HG03575 (cell line): ENCODE measurements at regions not wholly inside any gene's neighbourhood (a gene's known extent, or its start where the extent isn't known, plus 50 kb on each side); places are given as distances from the start of the nearest gene placed in this dataset.

Experiments
- ATAC-seq: cut with Tn5 transposase; IDR thresholded peaks from one replicate; pipeline ENCODE4 v1.9.1; 2021; ENCODE audit not compliant: unreplicated experiment, insufficient number of reproducible peaks, low FRiP score; ENCODE audit errors: extremely low read depth

DNA sequence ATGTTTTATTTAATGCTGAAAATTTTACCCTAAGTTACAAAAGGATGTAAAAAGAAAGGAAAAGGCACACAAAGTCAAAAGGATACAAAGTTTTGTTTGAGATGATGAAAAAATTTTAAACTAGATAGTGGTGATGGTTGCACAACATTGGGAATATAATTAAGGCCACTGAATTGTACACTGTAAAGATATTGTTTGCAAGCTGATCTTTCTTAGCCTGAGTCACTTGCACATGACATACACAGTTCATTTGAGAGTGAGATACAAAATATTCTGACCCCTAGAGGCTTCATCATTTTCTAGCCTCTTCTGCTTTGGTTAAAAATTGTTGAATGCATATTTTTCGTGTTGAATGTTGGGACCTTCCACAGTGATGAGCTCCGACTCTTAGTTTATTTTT lies 462.6 kb downstream of the HDGFL1 start:
- no peak for ATAC-seq

- no peak for ATAC-seq
Observed at GRCh38 chr6:23034926-23035325, 465.6 kb downstream of the HDGFL1 start.

- no peak for ATAC-seq
Observed at GRCh38 chr6:23036406-23036983, 467.1 kb downstream of the HDGFL1 start.

- no peak for ATAC-seq
Observed at GRCh38 chr6:23040899-23041298, 471.5 kb downstream of the HDGFL1 start.

DNA sequence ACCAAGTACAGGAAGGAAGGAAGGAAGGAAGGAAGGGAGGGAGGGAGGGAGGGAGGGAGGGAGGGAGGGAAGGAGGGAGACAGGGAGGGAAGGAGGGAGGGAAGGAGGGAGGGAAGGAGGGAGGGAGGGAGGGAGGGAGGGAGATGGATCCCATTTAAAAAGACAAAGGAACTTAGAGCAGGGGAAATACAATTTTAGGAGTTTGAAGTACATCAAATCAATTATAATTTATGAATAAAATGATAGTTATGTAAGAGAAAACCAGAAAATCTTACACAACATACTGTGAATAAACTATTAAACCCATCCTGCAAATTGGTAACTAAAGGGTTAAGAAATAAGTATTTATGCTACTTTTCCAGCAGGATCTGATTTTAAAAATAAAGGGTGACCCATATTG lies 475.9 kb downstream of the HDGFL1 start:
- ATAC-seq: no peak

DNA sequence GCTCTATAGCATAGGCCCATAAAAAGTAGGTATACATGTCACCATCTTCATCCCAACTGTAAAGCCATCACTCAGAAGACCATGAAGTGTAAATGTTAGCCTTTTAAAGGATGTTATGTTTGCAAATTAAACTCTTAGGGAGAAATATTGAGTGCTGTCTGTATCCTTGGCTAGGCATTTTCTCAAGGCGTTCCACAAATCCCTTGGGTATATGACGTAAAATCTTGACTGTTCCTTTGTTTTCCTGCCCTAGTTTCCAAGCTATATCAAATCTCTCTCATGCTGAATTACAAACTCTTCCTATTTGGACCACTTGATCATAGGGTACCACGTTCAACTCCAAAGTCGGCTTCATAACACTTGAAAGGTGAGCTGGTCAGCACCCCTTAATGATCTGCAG lies 486.2 kb downstream of the HDGFL1 start:
- no peak for ATAC-seq

- no peak for ATAC-seq
Observed at GRCh38 chr6:23073821-23074220, 504.5 kb downstream of the HDGFL1 start.

DNA sequence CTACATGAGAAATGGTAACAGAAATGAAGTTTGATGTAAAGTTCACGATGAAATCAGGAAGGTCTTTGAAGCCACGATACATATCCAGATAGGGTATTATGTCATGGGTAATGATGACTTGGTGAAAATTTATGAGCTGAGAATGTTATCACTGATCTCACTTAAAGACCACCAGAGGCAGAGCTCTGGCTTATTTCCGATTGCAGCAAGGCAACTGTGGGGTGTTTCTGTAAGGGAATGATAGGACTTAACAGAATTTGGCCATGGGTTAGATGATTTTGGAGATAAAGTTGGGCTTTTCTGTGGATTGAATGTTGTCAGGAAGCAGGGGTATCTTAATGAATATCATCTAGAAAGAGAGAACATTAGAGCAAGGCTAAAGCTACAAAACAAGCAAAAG lies 508.4 kb downstream of the HDGFL1 start:
- ATAC-seq: no peak

DNA sequence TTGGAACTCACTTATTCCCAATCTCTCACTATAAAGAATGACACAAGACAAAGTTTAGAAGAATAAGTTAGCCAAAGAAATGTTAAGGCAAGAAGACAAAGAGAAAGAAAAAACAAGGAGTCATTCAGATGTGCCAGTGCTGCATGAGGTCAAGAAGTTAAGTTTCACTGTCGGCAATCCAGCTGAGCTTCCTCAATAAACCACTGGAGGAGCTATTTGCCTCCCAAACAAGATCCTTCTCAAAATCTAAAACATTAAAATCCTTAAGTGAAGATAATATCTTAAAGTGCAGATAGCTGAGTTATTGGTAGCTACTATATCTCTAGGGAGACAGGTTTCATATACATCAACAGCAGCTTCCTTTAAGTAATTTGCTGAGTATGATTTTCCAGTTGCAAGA lies 512.3 kb downstream of the HDGFL1 start:
- ATAC-seq: no peak

DNA sequence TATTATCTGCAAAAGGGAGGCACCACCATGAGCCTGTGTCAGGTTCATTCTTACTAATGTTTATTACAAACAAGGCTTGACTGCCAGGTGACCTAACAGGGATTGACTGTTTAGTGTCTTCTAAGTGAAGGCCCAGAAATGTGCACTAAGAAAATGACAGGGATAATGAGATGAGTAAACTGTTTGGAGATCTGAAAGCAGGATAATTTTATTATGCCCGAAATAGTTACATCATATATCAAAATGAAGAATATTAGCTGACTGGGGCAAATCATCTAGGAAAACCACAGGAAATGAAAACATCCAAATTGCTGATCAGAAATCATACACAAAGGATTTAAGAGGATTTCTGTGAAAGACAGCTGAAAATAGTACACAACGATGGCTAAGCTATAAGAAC lies 516.7 kb downstream of the HDGFL1 start:
- no peak for ATAC-seq

DNA sequence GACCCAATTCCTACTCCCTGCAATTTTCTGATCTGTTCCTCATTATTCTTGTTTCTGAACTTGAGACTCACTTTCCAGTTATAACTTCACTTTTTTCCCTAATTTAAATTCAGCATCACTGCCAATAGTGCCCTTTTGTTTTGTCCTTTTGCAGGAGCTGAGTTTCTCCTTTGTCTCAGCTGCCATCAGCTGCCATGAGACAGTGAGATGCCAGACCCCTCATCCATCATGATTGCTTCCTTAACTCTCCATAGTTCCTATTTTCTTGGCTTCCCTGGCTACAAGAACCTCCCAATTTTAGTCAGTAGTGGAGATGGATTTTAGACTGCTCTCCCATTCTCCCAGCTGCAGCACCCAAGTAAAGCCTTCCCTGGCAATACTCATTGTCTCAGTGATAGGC lies 518.1 kb downstream of the HDGFL1 start:
- ATAC-seq: no peak

DNA sequence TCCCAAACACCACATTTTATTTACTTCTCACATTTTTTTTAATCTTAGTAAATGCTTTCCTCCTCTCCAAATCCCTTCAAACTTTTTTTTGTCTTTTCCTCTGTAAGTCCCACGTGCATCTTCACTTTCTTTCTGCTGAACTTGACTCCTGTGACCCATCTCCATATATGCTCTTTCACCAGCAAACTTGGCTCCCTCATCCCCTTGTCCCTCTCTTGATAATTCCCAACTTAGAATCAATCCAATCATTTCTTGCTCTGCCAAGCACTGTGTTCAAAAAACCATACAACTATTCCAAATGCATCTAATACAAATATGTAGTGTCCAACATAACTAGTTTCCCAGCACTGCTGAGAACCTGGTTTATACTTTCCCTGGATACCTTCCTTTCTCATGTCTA lies 519.4 kb downstream of the HDGFL1 start:
- ATAC-seq: no peak

DNA sequence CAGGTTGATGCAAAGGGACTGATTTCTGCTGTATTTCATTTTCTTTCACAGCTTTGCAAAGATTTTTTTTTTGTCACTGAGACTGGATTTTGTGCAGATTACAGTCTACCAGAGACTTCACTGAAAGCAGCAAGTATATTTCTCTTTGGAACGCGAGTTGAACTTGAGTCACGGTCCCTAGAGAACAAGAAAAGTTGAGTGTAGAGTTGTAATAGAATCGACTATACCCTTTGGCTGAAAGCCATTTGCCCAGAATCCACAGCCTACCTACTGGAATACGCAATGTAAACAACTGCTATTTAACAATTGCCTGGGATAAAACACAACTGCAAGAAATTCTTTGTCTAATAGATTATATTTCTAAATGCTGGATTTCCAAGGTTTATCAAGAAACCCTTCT lies 520.6 kb downstream of the HDGFL1 start:
- no peak for ATAC-seq

- no peak for ATAC-seq
Observed at GRCh38 chr6:23091795-23092194, 522.4 kb downstream of the HDGFL1 start.

DNA sequence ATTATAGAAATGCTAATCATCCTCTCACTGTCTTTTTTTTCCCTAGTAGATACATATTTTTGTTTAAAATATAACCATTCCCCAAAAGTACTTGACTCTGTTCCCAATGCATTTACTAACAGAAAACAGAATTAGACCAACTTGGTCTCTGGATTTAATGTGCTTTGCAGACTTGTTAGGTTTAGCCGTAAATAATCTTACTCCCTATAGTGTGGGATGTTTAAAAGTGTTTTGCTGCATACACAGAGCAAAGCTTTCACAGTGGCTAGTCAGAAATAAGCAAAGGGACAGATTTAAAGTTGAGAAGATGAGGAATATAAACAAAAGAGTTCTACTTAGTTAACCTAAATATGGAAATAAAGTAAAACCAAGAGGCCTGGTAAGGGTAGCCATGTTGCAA lies 527.5 kb downstream of the HDGFL1 start:
- no peak for ATAC-seq

- no peak for ATAC-seq
Observed at GRCh38 chr6:23097566-23097965, 528.2 kb downstream of the HDGFL1 start.

DNA sequence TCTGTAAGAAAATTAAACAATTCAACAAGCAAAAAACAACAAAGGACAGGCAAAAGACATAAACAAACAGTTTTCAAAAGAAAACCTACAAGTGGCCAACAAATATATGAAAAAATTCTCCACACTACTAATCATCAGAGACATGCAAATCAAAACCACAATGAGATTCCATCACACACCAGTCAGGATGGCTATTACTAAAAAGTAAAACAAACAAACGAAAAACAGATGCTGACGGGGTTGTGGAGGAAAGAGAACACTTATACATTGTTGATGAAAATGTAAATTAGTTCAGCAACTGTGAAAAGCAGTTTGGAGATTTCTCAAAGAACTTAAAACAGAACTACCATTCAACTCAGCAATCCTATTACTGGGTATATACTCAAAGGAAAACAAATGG lies 537.6 kb downstream of the HDGFL1 start:
- no peak for ATAC-seq

DNA sequence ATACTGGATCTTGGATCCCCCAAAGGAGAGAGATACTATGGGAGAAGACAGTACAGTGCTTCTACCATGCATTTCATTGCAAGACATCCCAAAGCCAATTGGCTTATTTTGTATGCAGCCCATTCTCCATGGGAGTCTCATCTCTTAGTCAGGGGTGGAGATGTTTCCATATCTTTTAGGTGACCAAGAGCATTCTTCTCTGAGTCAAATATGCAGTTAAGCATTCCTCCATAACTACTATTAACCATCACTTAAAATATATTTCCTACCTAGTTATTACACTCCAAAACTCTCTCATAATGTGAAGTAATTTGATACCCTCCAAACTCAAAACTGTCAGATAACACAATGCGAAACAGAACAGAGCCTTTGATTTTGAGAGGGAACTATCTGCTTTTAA lies 542.6 kb downstream of the HDGFL1 start:
- no peak for ATAC-seq

GRCh38 chr6:23114812-23115504 lies 545.6 kb downstream of the HDGFL1 start:
- no peak for ATAC-seq

DNA sequence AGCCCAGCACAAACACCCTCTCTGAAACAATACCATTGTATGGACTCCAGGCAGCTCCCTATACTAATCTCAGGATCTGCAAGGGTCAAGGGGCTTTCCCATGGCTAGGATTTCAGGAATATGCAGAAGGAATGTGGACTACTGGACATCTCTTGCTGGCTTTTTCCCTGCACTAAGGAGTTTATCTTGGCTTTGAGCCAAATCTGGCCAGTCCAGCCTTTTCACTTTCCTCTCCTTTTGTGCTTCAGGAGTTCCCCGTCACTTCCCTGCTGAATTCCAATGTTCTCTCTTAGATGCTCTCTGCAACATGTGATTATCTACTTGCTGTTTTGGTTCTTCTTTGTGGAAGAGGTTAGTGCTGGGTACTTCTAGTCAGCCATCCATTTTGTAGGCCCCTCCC lies 568.2 kb downstream of the HDGFL1 start:
- ATAC-seq: no peak

- no peak for ATAC-seq
Observed at GRCh38 chr6:23140871-23141270, 571.5 kb downstream of the HDGFL1 start.
